Lower lobe of right lung (tissue), 2 donors: ENCODE measurements at regions not wholly inside any gene's neighbourhood (a gene's known extent, or its start where the extent isn't known, plus 50 kb on each side); places are given as distances from the start of the nearest gene placed in this dataset.

Experiments used
- ATAC-seq, 2 donors: fragments of 200-7000 bp; cut with Tn5 transposase; one replicate each; pipeline ENCODE4 v1.9.1; 2020 to 2022; ENCODE audit warnings: mild to moderate bottlenecking in 2 of 2, moderate library complexity in 2 of 2
- DNase-seq: peaks from one replicate; pipeline ENCODE4 v3.0.0-alpha.2; 2020
- H3K27ac ChIP-seq: fragments of 200-600 bp; one replicate; pipeline ENCODE4 v1.8.0; 2022
- H3K27me3 ChIP-seq: fragments of 200-600 bp; one replicate; pipeline ENCODE4 v1.8.0; 2022; ENCODE audit warnings: low read depth
- H3K36me3 ChIP-seq: fragments of 200-600 bp; one replicate; pipeline ENCODE4 v1.8.0; 2022; ENCODE audit warnings: mild to moderate bottlenecking
- H3K4me1 ChIP-seq: fragments of 200-600 bp; one replicate; pipeline ENCODE4 v1.8.0; 2022
- H3K4me3 ChIP-seq: fragments of 200-600 bp; one replicate; pipeline ENCODE4 v1.8.0; 2022; ENCODE audit warnings: mild to moderate bottlenecking
- H3K9me3 ChIP-seq: fragments of 200-600 bp; one replicate; pipeline ENCODE4 v1.8.0; 2022
- intact Hi-C: fragments of 100-400 bp; cut with DNase I; formaldehyde crosslinking; loops from one replicate; pipeline ENCODE4 v1.11.0; 2022
- TF ChIP-seq, protein P1 (sequence below): fragments of 200-600 bp; IDR thresholded peaks from one replicate; pipeline ENCODE4 v1.8.0; 2022; ENCODE audit warnings: antibody characterized with exemption, mild to moderate bottlenecking
- donor health status: DM: no; HTN: yes; CAD: no; lungs with severe emphysema.

DNA sequence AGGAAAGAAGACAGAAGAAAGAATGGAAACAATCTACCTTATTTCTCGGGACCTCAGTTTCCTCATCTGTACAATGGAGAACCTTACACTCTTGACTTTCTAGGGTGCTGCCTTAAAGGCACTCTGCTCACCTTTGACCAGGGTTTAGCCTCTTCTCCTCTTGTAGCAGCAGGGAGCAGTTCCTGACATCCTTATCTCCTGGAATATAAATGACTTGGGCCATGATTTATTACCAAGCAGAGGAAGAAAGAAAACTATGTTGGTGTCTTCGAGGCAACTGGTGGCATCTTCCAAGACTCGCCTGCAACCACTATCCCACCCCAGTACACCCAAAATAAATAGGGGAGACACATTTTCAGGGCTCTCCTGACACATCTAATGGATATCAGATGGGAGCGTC, 314.2 kb downstream of the BUD13 start:
- intact Hi-C loops, result no loop called here
- ATAC-seq, result no peak
- DNase-seq, result no peak

DNA sequence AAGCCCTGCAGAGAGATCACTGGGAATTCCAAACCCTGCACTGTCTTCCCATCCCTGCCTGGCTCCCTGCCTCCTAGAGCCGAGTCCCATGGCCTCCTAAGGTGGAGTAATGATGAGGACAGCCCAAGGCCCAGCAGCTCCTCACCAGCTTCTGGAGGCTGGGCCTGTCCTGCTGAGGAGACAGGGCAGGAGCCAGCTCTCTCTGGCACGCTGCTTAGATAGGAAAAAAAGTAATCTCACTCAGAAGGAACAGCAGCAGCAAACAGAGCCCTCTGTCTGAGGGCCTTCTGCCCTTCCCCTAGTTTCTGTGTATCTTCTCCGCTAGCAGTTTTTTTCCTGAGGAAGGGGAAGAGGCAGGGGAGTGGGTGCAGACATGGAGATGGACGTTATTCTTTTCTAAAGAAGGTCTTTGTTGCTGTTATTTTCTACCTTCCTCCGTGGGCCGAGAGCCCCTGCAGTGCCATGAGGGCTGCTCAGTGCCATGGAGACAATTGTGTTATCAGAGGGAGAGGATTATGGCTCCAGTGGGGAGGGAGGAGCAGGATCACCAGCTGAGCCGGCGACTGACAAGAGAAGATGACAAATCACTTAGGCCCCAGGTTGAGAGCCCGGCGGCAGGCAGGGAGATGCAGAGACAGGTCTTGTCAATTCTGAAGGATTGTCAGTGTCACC, 315.3 kb downstream of the BUD13 start:
- ATAC-seq (no peak), DNase-seq (no peak)
- Histone ChIP-seq H3K4me1 (no peaks in the 10 kb centered on the region), H3K36me3 (no peaks in the 10 kb centered on the region), H3K27me3 (no peaks in the 10 kb centered on the region), H3K4me3 (no peak overlapping the region), H3K27ac (no peak overlapping the region), H3K9me3 (no peaks in the 10 kb centered on the region)
- TF ChIP-seq, protein P1, sequence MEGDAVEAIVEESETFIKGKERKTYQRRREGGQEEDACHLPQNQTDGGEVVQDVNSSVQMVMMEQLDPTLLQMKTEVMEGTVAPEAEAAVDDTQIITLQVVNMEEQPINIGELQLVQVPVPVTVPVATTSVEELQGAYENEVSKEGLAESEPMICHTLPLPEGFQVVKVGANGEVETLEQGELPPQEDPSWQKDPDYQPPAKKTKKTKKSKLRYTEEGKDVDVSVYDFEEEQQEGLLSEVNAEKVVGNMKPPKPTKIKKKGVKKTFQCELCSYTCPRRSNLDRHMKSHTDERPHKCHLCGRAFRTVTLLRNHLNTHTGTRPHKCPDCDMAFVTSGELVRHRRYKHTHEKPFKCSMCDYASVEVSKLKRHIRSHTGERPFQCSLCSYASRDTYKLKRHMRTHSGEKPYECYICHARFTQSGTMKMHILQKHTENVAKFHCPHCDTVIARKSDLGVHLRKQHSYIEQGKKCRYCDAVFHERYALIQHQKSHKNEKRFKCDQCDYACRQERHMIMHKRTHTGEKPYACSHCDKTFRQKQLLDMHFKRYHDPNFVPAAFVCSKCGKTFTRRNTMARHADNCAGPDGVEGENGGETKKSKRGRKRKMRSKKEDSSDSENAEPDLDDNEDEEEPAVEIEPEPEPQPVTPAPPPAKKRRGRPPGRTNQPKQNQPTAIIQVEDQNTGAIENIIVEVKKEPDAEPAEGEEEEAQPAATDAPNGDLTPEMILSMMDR, result no peak
- intact Hi-C loops, result no loop called here

More for the DNA sequence above, 314.2 kb downstream of the BUD13 start:
- no peak overlapping the region for H3K27ac ChIP-seq
- H3K36me3 ChIP-seq, result no peaks in the 10 kb centered on the region
- no peaks in the 10 kb centered on the region for H3K27me3 ChIP-seq
- TF ChIP-seq, protein P1, result no peak
- H3K4me1 ChIP-seq, result no peaks in the 10 kb centered on the region
- no peak overlapping the region for H3K4me3 ChIP-seq
- H3K9me3 ChIP-seq, result no peaks in the 10 kb centered on the region

DNA sequence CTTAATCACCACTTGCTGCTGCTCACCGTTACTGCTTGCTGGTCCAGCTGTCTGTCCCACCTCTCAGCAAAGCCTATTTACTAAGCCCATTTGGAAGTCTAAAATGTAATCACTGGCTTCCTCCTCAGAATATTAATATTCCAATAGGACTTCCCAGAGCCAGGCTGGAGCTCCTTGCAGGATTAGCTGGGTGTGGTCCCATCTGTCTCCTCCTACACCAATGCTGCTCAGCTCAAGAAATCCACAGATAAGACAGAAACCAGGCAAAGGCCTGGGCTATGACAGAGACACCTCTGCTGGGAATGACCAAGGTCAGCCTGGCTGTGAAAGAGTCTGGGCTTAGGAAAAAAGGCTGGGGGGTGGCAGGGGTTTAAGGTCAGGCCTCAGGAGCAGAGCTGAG, 317.8 kb downstream of the BUD13 start:
- no peak for DNase-seq
- H3K9me3 ChIP-seq, result no peaks in the 10 kb centered on the region
- H3K36me3 ChIP-seq, result no peaks in the 10 kb centered on the region
- no peaks in the 10 kb centered on the region for H3K4me1 ChIP-seq
- no peak overlapping the region for H3K27ac ChIP-seq
- H3K27me3 ChIP-seq, result no peaks in the 10 kb centered on the region
- ATAC-seq, result no peak
- no peak overlapping the region for H3K4me3 ChIP-seq
- intact Hi-C loops, result no loop called here
- TF ChIP-seq, protein P1, result no peak

DNA sequence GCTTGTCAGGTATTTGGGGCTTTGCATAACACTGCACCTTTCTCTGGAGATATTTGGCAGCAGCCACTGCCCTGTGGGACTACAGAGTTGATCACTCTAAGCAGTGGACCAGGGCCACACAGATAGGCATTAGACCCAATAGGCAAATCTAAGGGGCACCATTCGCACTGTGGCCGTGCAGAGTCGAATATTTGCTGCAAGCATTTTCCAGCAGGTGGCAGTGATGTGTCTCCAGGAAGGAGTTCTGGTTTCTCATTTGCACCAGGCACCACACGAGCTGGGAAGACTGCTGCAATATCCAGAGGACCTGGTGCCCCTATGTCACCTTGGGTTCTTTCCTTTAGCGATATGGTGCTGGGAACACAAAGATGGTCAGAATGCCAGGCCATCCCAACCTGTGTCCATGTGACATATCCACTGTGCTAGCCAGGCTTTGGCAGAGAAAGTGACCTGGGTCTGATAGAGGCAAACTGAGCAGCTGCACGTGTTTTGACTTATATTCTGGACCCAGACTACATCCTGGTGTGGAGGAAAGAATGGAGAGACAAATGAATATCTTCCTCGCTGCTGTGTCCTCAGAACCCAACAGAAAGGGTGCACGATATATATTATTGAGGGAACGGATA, 318.7 kb downstream of the BUD13 start:
- peak; percentile 31 to 56 for ATAC-seq
- no peaks in the 10 kb centered on the region for H3K27me3 ChIP-seq
- no peaks in the 10 kb centered on the region for H3K9me3 ChIP-seq
- TF ChIP-seq, protein P1, result peak; percentile 58
- no peak overlapping the region for H3K27ac ChIP-seq
- H3K4me1 ChIP-seq, result no peaks in the 10 kb centered on the region
- no peak for DNase-seq
- intact Hi-C loops, result no loop called here
- no peaks in the 10 kb centered on the region for H3K36me3 ChIP-seq
- H3K4me3 ChIP-seq, result no peak overlapping the region

DNA sequence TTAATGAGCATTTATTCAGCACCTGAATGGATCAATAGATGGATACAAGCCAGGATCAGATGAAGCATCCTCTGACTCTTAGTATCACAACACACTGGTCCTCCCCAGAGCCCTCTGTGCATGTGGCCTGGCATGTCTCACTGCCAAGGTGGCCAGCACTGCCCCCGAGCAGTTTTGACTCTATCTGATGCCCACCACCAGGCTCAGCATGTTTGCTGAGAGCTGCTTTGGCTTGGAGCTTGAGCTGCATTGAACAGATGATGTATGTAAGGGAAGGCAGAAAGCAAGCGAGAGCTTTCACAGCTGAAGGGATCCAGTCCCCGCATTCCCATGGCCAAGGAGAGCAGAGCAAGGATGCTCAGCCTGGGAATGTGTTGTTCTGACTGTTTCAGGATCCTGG, 320.3 kb downstream of the BUD13 start:
- Histone ChIP-seq H3K27me3 (no peaks in the 10 kb centered on the region), H3K4me3 (no peak overlapping the region), H3K27ac (no peak overlapping the region), H3K36me3 (no peaks in the 10 kb centered on the region), H3K9me3 (no peaks in the 10 kb centered on the region), H3K4me1 (no peaks in the 10 kb centered on the region)
- TF ChIP-seq, protein P1, result no peak
- ATAC-seq (no peak), DNase-seq (no peak)
- intact Hi-C loops, result no loop called here
